Smooth muscle cell (in vitro differentiated cells): ENCODE measurements at regions not wholly inside any gene's neighbourhood (a gene's known extent, or its start where the extent isn't known, plus 50 kb on each side); places are given as distances from the start of the nearest gene placed in this dataset.

ENCODE experiments used
- DNase-seq: peaks from one replicate; lab custom pipeline; 2025; ENCODE audit not compliant: unreplicated experiment; lab: John Stamatoyannopoulos, UW
- H2AFZ ChIP-seq: fragments of 200-600 bp; sonication (generic); 2 replicates; pipeline ENCODE4 v1.6.0; 2016; ENCODE audit warnings: antibody characterized with exemption, low read depth, mild to moderate bottlenecking
- H3F3A ChIP-seq: fragments of 200-600 bp; sonication (generic); 2 replicates; pipeline ENCODE4 v1.6.0; 2017; ENCODE audit warnings: antibody characterized with exemption, low read depth
- H3K27ac ChIP-seq: fragments of 200-600 bp; sonication (generic); 2 replicates; pipeline ENCODE4 v1.5.1; 2016; ENCODE audit warnings: low read depth, mild to moderate bottlenecking
- H3K27me3 ChIP-seq: fragments of 200-600 bp; sonication (generic); 2 replicates; pipeline ENCODE4 v1.6.1; 2016; ENCODE audit warnings: low read depth, mild to moderate bottlenecking
- H3K36me3 ChIP-seq: fragments of 200-600 bp; sonication (generic); 2 replicates; pipeline ENCODE4 v1.5.1; 2016; ENCODE audit warnings: low read depth
- H3K4me1 ChIP-seq: fragments of 200-600 bp; sonication (generic); 2 replicates; pipeline ENCODE4 v1.5.1; 2016; ENCODE audit warnings: low read depth
- H3K4me2 ChIP-seq: fragments of 200-600 bp; sonication (generic); 2 replicates; pipeline ENCODE4 v1.6.0; 2016; ENCODE audit warnings: mild to moderate bottlenecking
- H3K4me3 ChIP-seq: fragments of 200-600 bp; sonication (generic); 2 replicates; pipeline ENCODE4 v1.5.1; 2016; ENCODE audit warnings: mild to moderate bottlenecking
- H3K79me2 ChIP-seq: fragments of 200-600 bp; sonication (generic); 2 replicates; pipeline ENCODE4 v1.6.0; 2016; ENCODE audit warnings: low read depth, mild to moderate bottlenecking
- H3K9ac ChIP-seq: fragments of 200-600 bp; sonication (generic); 2 replicates; pipeline ENCODE4 v1.6.0; 2016; ENCODE audit warnings: low read depth
- H3K9me3 ChIP-seq: fragments of 200-600 bp; sonication (generic); replicated peaks from 2 replicates; pipeline ENCODE4 v1.5.1; 2016; ENCODE audit warnings: low read depth
- H4K20me1 ChIP-seq: fragments of 200-600 bp; sonication (generic); 2 replicates; pipeline ENCODE4 v1.6.0; 2016; ENCODE audit warnings: low read depth
- WGBS: methylation state at CpG from one replicate; pipeline ENCODE4 v1.1.7; 2016; ENCODE audit warnings: low lambda C conversion rate; 5-methylcytosine and 5-hydroxymethylcytosine counted together
- TF ChIP-seq, protein P1 (sequence below): fragments of 200-600 bp; sonication (generic); IDR thresholded peaks from 2 replicates; pipeline ENCODE4 v1.5.1; 2017; ENCODE audit warnings: borderline replicate concordance, mild to moderate bottlenecking, antibody characterized with exemption; ENCODE audit not compliant: insufficient read depth, poor library complexity, severe bottlenecking

DNA sequence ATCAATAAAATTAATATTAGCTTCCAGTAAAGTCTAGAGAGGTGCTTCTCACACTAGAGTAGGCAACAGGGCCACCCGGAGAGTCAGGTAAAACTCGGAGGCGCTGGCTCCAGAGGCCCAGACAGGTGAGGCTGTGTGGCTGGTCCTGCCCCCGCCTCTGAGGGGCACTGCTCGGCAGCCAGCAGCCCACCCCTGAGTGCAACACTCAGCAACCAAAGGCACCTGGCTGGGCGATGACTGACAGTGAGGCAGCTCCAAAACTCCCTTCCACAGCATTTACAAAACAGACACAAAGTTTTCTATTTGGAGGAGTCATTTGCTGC, 138.8 kb upstream of the ID2 start:
- no peak for DNase-seq
- peak overlapping the region; percentile 22 for H3K9ac ChIP-seq
- H3K4me1 ChIP-seq = peaks cover 7% of the 10 kb centered on the region
- no peaks in the 10 kb centered on the region for H3K9me3 ChIP-seq
- H3K79me2 ChIP-seq = no peaks in the 10 kb centered on the region
- no peak overlapping the region for H3K4me3 ChIP-seq
- peak overlapping the region; percentile 90 for H3K27ac ChIP-seq
- H3K4me2 ChIP-seq = peak overlapping the region; percentile 58
- no peak overlapping the region for H2AFZ ChIP-seq
- no peaks in the 10 kb centered on the region for H4K20me1 ChIP-seq
- H3K36me3 ChIP-seq = no peaks in the 10 kb centered on the region
- H3F3A ChIP-seq = peaks cover 17% of the 10 kb centered on the region
- H3K27me3 ChIP-seq = no peaks in the 10 kb centered on the region
- WGBS = 84% methylated on average over 6 of the region's 6 CpGs
- TF ChIP-seq, protein P1, sequence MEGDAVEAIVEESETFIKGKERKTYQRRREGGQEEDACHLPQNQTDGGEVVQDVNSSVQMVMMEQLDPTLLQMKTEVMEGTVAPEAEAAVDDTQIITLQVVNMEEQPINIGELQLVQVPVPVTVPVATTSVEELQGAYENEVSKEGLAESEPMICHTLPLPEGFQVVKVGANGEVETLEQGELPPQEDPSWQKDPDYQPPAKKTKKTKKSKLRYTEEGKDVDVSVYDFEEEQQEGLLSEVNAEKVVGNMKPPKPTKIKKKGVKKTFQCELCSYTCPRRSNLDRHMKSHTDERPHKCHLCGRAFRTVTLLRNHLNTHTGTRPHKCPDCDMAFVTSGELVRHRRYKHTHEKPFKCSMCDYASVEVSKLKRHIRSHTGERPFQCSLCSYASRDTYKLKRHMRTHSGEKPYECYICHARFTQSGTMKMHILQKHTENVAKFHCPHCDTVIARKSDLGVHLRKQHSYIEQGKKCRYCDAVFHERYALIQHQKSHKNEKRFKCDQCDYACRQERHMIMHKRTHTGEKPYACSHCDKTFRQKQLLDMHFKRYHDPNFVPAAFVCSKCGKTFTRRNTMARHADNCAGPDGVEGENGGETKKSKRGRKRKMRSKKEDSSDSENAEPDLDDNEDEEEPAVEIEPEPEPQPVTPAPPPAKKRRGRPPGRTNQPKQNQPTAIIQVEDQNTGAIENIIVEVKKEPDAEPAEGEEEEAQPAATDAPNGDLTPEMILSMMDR = no peak

DNA sequence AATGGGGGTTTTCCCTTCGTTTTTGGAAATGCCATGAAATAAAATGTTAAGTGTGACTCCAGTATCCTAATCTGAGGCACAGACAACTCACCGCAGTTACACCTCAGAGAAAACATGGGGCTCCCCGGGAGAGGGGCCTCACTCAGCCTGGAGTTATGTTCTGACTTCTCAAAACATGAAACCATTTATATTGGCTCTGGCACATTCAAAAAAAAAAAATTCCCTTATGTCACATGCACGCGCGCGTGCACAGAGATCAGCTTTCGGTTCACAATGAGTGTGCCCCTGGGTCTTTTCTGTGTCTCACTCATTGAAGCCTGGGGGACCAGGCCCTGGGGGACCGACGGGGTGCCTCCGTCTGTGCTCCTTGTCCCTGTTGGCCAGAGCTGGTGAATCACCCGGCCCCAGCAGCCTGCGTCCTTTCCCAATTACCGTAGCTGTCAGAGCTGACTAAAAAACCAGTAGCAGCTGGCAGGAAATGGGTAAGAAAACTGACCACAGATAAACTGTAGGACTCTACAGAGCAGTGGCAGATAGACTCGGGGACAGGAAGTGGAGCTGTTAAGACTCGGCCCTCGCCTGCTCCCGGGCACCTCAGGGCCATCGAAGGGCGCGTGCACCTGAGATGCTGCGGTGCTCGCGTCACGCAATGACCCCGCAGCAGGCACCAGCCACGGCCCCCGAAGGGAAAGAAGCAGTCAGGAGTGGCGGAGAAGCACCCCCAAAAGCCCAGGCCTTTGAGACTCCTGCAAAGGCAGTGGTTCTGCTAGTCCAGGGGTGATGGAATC, 138.3 kb upstream of the ID2 start:
- H3K4me3 ChIP-seq = no peak overlapping the region
- peak overlapping the region; percentile 58 for H3K4me2 ChIP-seq

GRCh38 chr2:8544171-8544785, 137.6 kb upstream of the ID2 start:
- Histone ChIP-seq H3K4me1 (peaks cover 4% of the 10 kb centered on the region), H2AFZ (no peak overlapping the region), H3K27ac (peak overlapping the region; percentile 90), H3K79me2 (no peaks in the 10 kb centered on the region), H3K27me3 (no peaks in the 10 kb centered on the region), H3F3A (peaks cover 17% of the 10 kb centered on the region), H3K9me3 (no peaks in the 10 kb centered on the region), H3K4me2 (peak overlapping the region; percentile 51), H3K4me3 (no peak overlapping the region), H4K20me1 (no peaks in the 10 kb centered on the region), H3K36me3 (no peaks in the 10 kb centered on the region), H3K9ac (peak overlapping the region; percentile 18)
- no peak for DNase-seq
- WGBS = 95% methylated on average over 15 of the region's 15 CpGs
- TF ChIP-seq, protein P1 = no peak

More for the DNA sequence above, 138.3 kb upstream of the ID2 start:
- H3K79me2 ChIP-seq = no peaks in the 10 kb centered on the region
- H4K20me1 ChIP-seq = no peaks in the 10 kb centered on the region
- peak overlapping the region; percentile 90 for H3K27ac ChIP-seq
- H2AFZ ChIP-seq = no peak overlapping the region
- H3F3A ChIP-seq = peaks cover 17% of the 10 kb centered on the region
- 50% methylated on average over 29 of the region's 29 CpGs for WGBS
- H3K36me3 ChIP-seq = no peaks in the 10 kb centered on the region
- TF ChIP-seq, protein P1 = no peak
- H3K27me3 ChIP-seq = no peaks in the 10 kb centered on the region
- no peak for DNase-seq
- H3K9ac ChIP-seq = peak overlapping the region; percentile 22
- H3K4me1 ChIP-seq = peaks cover 4% of the 10 kb centered on the region
- no peaks in the 10 kb centered on the region for H3K9me3 ChIP-seq
